ENCODE measurements at regions not wholly inside any gene's neighbourhood (a gene's known extent, or its start where the extent isn't known, plus 50 kb on each side); places are given as distances from the start of the nearest gene placed in this dataset.

- no peak for TF ChIP-seq CTCF (IDR thresholded peaks at IDR 0.05)
- no peak for TF ChIP-seq REST (IDR thresholded peaks at IDR 0.05; ENCODE audit: insufficient read depth in 1 of 2, low read depth in 2 of 2, low read length in 1 of 2)
- no peak for TF ChIP-seq POLR2AphosphoS5 (IDR thresholded peaks at IDR 0.05; ENCODE audit: low read depth, low read length)
Observed at GRCh38 chrX:56932653-56933339, 62.5 kb downstream of the SPIN3 start.

Data from Panc1 (cell line).